Sigmoid colon (tissue), 6 donors: ENCODE measurements at regions not wholly inside any gene's neighbourhood (a gene's known extent, or its start where the extent isn't known, plus 50 kb on each side); places are given as distances from the start of the nearest gene placed in this dataset.

Experiments
- DNase-seq: peaks from one replicate; pipeline ENCODE4 v3.0.0-alpha.2; 2019
- H3K27ac ChIP-seq, 4 donors: fragments of 200-600 bp; sonication (generic); one replicate each; pipeline ENCODE4 v1.5.1; 2016 to 2019; ENCODE audit warnings: mild to moderate bottlenecking in 1 of 4
- H3K27me3 ChIP-seq, 3 donors: fragments of 200-600 bp; sonication (generic); one replicate each; pipeline ENCODE4 v1.5.1; 2019; ENCODE audit warnings: mild to moderate bottlenecking in 1 of 3
- H3K36me3 ChIP-seq, 4 donors: fragments of 200-600 bp; sonication (generic); one replicate each; pipeline ENCODE4 v1.5.1; 2016 to 2019
- H3K4me1 ChIP-seq, 4 donors: fragments of 200-600 bp; sonication (generic); one replicate each; pipeline ENCODE4 v1.5.1; 2017 to 2019
- H3K4me3 ChIP-seq, 4 donors: fragments of 200-600 bp; sonication (generic); one replicate each; pipeline ENCODE4 v1.5.1; 2017 to 2019; ENCODE audit warnings: mild to moderate bottlenecking in 2 of 4, moderate library complexity in 1 of 4
- H3K9me3 ChIP-seq, 4 donors: fragments of 200-600 bp in 3 of 4; sonication (generic) in 3 of 4; one replicate each; pipeline versions ENCODE4 v1.5.1 to v1.6.1; 2013 to 2019
- EP300 ChIP-seq, 4 donors: sonication (generic); formaldehyde crosslinking; IDR thresholded peaks; one replicate each; pipeline ENCODE4 v1.6.1; 2017; ENCODE audit warnings: antibody characterized with exemption in 4 of 4
- POLR2A ChIP-seq, 2 donors: fragments of 450-650 bp; IDR thresholded peaks; one replicate each; pipeline ENCODE4 v1.6.1; 2016; ENCODE audit warnings: antibody characterized with exemption in 2 of 2, mild to moderate bottlenecking in 2 of 2, moderate library complexity in 2 of 2
- POLR2AphosphoS5 ChIP-seq, 4 donors: sonication (generic); formaldehyde crosslinking; IDR thresholded peaks; one replicate each; pipeline ENCODE4 v1.6.1; 2017; ENCODE audit warnings: antibody characterized with exemption in 4 of 4
- WGBS, 2 donors: extraction: QIAGEN DNeasy Blood & Tissue Kit; methylation state at CpG; one replicate each; pipeline ENCODE4 v1.1.7; 2013; 5-methylcytosine and 5-hydroxymethylcytosine counted together
- intact Hi-C: fragments of 100-400 bp; cut with DNase I; formaldehyde crosslinking; loops from one replicate; pipeline ENCODE4 v1.15.1; 2023
- TF ChIP-seq, protein P1 (sequence below), 4 experiments: fragments of 450-650 bp in 3 of 4; fragments of 200-600 bp in 1 of 4; IDR thresholded peaks; one replicate each; pipeline ENCODE4 v1.5.1; 2016 to 2019; ENCODE audit warnings: antibody characterized with exemption in 4 of 4, mild to moderate bottlenecking in 3 of 4, moderate library complexity in 2 of 4
- donor health status: healthy with polysubstance abuse.
- donor health status: healthy.

DNA sequence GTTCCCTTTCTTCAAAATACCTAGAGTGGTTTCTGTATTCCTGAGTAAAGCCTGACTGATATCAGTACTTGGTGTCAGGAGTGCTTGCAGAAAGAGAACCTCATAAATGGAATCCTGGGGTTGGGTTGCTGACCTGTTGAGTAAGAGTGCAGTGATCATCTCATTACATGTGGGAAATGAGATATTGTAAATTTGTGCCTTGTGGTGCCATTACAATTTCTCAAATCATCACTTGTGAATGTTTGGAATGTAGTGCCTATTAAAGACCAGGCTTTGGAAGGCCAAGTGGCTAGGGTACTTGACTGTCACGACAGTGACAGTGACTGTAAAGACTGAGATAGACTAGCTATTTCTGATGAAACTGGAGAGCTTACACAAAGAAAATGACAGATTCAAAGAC, 176.7 kb upstream of the CTTNBP2NL start:
- no peaks in the 10 kb centered on the region for H3K36me3 ChIP-seq
- WGBS, 2 donors: 74 to 83% methylated on average over 1 of the region's 1 CpG
- H3K9me3 ChIP-seq: no peaks in the 10 kb centered on the region
- H3K27ac ChIP-seq: no peak overlapping the region
- H3K27me3 ChIP-seq: no peaks in the 10 kb centered on the region
- DNase-seq: no peak
- intact Hi-C loops: no loop called here
- H3K4me1 ChIP-seq: no peaks in the 10 kb centered on the region
- TF ChIP-seq POLR2AphosphoS5 (IDR thresholded peaks at IDR 0.05): no peak
- no peak for TF ChIP-seq POLR2A (IDR thresholded peaks at IDR 0.05)
- TF ChIP-seq, protein P1, sequence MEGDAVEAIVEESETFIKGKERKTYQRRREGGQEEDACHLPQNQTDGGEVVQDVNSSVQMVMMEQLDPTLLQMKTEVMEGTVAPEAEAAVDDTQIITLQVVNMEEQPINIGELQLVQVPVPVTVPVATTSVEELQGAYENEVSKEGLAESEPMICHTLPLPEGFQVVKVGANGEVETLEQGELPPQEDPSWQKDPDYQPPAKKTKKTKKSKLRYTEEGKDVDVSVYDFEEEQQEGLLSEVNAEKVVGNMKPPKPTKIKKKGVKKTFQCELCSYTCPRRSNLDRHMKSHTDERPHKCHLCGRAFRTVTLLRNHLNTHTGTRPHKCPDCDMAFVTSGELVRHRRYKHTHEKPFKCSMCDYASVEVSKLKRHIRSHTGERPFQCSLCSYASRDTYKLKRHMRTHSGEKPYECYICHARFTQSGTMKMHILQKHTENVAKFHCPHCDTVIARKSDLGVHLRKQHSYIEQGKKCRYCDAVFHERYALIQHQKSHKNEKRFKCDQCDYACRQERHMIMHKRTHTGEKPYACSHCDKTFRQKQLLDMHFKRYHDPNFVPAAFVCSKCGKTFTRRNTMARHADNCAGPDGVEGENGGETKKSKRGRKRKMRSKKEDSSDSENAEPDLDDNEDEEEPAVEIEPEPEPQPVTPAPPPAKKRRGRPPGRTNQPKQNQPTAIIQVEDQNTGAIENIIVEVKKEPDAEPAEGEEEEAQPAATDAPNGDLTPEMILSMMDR (IDR thresholded peaks at IDR 0.05): no peak
- no peak for TF ChIP-seq EP300 (IDR thresholded peaks at IDR 0.05)
- H3K4me3 ChIP-seq: no peak overlapping the region

DNA sequence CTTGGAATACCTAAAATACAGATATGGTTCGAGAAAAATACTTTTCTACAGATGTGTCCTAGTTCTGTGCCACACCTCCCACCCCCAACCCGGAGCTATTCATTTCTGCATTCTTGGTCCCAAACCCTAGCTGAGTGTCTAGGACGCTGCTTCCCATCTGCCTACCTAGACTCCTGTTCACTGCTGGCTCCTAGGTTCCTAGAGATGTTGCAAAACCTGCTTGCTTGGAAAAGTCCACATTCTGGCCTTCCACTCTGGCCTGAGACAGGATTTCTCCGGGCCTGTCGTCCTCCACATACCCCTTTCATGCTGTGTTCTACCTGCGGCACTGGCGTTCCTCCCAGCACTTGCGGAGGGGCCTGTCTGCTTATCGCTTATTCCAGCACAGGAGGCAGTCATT, 165.8 kb upstream of the CTTNBP2NL start:
- H3K27ac ChIP-seq: no peak overlapping the region
- H3K9me3 ChIP-seq: peaks cover 0 to 5% (median 0%) of the 10 kb centered on the region in 4 donors
- WGBS, 2 donors: 89% methylated on average over 9 of the region's 9 CpGs
- no peaks in the 10 kb centered on the region for H3K4me1 ChIP-seq
- TF ChIP-seq POLR2A (IDR thresholded peaks at IDR 0.05) (no peak), POLR2AphosphoS5 (IDR thresholded peaks at IDR 0.05) (no peak), EP300 (IDR thresholded peaks at IDR 0.05) (no peak)
- TF ChIP-seq, protein P1 (IDR thresholded peaks at IDR 0.05): no peak
- intact Hi-C loops: no loop called here
- no peak overlapping the region for H3K4me3 ChIP-seq
- H3K27me3 ChIP-seq: no peaks in the 10 kb centered on the region
- DNase-seq: no peak
- no peaks in the 10 kb centered on the region for H3K36me3 ChIP-seq

DNA sequence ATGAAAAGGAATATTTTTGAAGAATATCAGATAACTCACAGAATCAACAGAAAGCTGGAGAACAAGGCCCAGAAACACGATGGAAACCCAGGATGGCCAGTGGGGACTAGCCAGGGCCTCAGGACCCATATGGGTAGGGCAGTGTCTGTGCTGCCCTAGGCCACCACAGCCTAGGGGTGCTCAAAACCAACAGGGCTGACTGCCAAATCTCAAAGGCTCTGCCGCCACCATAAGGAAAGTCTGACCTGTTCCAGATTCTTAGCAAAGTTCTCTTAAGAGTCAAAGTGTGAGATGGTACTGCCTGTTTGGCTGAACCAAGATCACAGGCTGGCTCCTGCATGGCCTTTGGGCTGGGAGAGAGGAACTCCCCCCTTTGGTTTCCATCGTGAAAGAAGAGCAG, 164.7 kb upstream of the CTTNBP2NL start:
- TF ChIP-seq POLR2A (IDR thresholded peaks at IDR 0.05): no peak
- no peak for TF ChIP-seq POLR2AphosphoS5 (IDR thresholded peaks at IDR 0.05)
- TF ChIP-seq EP300 (IDR thresholded peaks at IDR 0.05): no peak
- TF ChIP-seq, protein P1 (IDR thresholded peaks at IDR 0.05): no peak
- 58 to 75% methylated on average over 3 of the region's 3 CpGs for WGBS, 2 donors
- Histone ChIP-seq H3K27ac (no peak overlapping the region), H3K4me3 (no peak overlapping the region), H3K27me3 (no peaks in the 10 kb centered on the region), H3K4me1 (no peaks in the 10 kb centered on the region), H3K36me3 (no peaks in the 10 kb centered on the region), H3K9me3 (peaks cover 0 to 5% (median 0%) of the 10 kb centered on the region in 4 donors)
- intact Hi-C loops: no loop called here
- DNase-seq: no peak

DNA sequence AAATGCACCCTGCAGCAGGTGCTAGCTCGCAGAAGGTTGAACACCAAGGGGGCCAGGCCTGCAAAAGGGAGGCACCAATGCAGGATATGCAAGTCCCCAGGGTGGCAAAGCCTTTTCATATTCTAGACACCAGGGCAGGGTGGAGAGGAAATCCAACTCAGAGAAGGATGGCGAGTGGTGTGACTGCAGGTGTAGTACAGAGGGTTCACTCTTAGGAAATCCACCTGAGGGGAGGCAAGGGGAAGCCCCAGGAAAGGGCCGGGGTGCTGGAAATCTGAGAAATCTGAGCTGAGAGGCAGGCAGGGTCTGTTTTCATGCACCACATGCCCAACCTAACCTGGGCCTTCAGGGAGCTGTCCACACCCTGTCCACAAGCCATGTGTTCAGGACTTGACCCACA, 163.2 kb upstream of the CTTNBP2NL start:
- DNase-seq: no peak
- Histone ChIP-seq H3K27me3 (no peaks in the 10 kb centered on the region), H3K4me3 (no peak overlapping the region), H3K36me3 (no peaks in the 10 kb centered on the region), H3K27ac (no peak overlapping the region), H3K9me3 (peaks cover 0 to 5% (median 0%) of the 10 kb centered on the region in 4 donors), H3K4me1 (no peaks in the 10 kb centered on the region)
- intact Hi-C loops: no loop called here
- TF ChIP-seq POLR2A (IDR thresholded peaks at IDR 0.05) (no peak), POLR2AphosphoS5 (IDR thresholded peaks at IDR 0.05) (no peak), EP300 (IDR thresholded peaks at IDR 0.05) (no peak)
- TF ChIP-seq, protein P1 (IDR thresholded peaks at IDR 0.05): no peak
- WGBS, 2 donors: 72 to 78% methylated on average over 3 of the region's 3 CpGs

DNA sequence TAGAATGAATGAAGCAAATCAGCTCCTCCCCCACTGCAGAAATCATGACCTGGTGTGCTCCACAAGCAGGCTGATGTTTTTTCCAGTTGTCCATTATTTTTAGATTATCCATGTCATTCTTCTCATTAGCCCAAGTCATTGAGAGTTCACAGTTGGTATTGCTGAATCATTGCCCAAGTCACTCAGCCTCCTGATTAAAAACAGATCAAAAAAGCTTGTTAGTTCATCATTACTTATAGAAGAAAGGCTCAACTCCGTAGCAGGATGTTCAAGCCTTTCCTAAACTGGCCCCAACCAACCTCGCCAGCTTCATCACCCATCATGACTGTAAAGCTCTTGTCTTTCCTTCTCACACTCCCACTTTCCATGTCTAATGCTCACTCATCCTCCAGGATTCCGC, 161.3 kb upstream of the CTTNBP2NL start:
- TF ChIP-seq POLR2A (IDR thresholded peaks at IDR 0.05) (no peak), EP300 (IDR thresholded peaks at IDR 0.05) (no peak), POLR2AphosphoS5 (IDR thresholded peaks at IDR 0.05) (no peak)
- TF ChIP-seq, protein P1 (IDR thresholded peaks at IDR 0.05): no peak
- WGBS, 2 donors: 87 to 89% methylated on average over 3 of the region's 3 CpGs
- Histone ChIP-seq H3K27me3 (no peaks in the 10 kb centered on the region), H3K27ac (no peak overlapping the region), H3K4me3 (no peak overlapping the region), H3K9me3 (no peaks in the 10 kb centered on the region), H3K4me1 (no peaks in the 10 kb centered on the region), H3K36me3 (no peaks in the 10 kb centered on the region)
- DNase-seq: no peak
- intact Hi-C loops: no loop called here
